H4 (cell line): ENCODE measurements at regions not wholly inside any gene's neighbourhood (a gene's known extent, or its start where the extent isn't known, plus 50 kb on each side); places are given as distances from the start of the nearest gene placed in this dataset.

Experiments used
- DNase-seq: peaks from one replicate; pipeline ENCODE4 v3.0.0-alpha.2; 2015; ENCODE audit warnings: low spot score

DNA sequence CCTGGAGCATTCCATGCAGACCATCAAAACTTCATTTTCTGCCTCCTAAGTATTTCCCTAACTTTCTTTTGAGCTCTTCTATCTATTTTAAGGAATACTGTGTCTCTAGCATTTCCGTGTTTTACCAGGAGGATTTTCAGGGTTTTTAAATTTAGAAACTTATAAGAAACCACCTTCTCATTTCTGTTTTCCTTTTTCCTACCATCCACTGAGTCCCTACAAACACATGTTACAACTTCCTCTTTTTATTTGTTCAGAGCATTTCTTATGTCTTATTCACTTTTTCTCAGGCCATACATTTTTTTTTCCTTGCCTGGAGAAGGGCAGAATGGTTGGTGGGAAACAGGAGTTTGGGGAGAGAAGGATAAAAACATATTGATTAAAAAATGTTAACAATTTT lies 130.0 kb upstream of the BMP5 start:
- no peak for DNase-seq

DNA sequence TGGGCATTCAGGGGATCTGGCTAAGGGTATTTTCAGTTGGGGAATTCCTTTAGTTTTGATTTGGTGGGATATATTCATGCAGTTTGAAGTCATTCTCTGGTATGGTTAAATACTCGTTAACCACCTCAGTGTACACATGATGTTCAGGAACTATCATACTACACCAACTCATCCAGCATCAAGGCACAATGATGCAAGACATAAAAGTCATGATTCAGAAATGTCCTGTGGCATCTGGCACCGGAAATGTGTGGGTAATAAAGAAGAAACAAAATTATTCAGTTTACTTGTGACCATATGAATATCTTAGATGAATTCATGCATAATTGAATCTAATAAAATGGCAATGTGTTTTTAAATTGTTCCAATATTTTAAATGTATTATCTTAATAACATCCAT lies 129.0 kb upstream of the BMP5 start:
- DNase-seq, result peak; percentile 9

DNA sequence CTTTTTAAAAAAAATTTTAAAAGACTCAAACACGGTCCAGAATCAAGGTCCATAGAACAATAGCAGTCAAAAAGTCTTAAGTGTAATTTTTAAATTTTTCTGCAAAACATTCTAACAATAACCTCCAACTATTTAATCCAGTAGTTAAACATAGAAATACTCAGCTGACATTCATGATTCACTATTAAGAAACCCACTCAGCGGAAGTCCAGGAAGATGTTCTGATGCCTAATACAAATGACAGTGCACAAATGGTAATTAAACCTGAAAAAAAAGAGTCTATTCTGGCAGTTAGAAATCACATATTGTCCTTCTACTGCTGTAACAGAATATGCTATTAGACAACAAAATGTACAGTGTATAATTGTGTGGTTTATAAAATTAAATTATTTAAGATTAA lies 128.2 kb upstream of the BMP5 start:
- no peak for DNase-seq

DNA sequence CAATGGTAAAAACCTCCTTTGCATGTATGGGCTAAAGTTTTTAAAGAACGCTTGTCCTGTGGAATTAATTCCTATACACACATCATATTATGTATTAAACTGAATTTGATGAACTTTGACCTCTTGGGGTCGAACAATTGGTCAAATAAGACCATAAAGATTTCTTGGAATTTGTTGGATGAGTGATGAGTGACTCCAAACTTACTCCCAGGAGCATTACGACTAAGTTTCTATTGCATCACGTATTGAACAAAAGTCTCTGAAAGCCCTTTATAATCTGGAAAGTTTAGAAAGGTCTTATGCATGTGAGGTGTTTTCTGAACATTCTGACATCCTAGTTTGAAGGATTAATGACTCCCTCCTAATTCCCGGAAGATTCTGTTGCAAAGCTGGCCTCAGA lies 126.9 kb upstream of the BMP5 start:
- no peak for DNase-seq

DNA sequence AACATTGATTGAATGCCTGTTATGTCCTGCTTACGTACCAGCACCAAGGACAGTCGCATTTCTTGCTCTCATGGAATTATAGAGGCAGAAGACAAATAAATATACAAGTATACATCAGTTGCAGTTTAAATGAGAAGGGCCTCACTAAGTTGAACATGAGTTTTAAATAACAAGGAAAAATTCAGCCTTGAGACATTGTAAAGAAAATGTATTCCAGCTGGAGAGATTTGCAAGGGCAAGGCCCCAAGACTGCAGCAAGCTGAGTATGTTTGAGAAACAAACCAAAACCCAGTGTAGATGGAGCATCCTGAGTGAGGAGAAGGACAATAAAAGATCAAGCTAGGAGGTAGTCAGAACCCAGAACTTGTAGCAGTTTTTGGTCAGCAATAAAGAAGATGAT lies 123.2 kb upstream of the BMP5 start:
- no peak for DNase-seq

DNA sequence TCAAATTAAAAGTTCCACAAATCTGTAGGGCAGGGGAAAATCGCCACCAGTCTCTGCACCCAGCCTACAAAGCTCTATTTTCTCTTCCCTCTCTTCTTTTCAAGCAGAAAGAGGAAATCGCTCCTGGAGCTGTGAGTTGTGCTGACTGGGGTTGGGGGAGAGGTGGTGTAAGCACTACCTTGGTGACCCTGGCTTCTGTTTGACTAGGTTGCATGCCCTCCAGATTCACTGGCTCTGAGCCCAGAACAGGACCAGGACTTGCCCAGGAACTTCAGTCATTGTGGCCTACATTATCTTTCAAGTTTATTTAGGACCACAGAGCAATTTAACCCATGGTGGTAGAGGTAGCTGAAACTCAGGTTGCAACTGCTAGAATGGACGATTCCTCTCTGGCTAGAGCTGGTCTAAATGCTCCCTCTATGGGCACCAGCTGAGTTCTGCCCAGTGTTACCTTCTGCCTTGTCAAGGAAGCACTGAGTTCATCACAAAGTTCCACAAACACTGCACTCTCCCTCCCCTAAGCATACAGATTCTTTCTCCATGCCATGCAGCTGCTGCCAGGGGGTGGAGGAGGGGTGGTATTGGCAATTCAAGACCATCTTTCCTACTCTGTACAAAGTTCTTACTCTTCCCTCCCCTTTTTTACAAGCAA lies 122.0 kb upstream of the BMP5 start:
- peak; percentile 19 for DNase-seq

DNA sequence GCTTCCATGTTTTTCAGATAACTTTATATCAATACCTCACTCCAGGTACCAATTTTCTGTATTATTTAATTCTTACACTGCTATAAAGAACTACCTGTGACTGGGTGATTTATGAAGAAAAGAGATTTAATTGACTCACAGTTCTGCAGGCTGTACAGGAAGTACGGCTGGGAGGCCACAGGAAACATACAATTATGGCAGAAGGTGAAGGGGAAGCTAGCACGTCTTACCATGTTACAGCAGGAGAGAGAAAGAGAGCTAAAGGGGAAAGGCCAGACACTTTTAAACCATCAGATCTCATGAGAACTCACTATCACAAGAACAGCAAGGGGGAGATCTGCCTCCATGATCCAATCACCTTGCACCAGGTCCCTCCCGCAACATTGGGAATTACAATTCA lies 119.1 kb upstream of the BMP5 start:
- DNase-seq, result no peak

DNA sequence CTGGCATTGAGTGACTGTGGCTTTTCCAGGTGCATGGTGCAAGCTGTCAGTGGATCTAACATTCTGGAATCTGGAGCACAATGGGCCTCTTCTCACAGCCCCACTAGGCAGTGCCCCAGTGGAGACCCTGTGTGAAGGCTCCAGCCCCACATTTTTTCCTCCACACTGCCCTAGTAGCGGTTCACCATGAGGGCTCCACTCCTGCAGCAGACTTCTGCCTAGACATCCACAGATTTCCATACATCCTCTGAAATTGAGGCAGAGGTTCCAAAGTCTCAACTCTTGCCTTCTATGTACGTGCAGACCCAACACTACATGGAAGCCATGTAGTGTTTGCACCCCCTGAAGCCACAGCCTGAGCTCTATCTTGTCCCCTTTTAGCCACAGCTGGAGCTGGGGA lies 118.0 kb upstream of the BMP5 start:
- DNase-seq, result no peak

DNA sequence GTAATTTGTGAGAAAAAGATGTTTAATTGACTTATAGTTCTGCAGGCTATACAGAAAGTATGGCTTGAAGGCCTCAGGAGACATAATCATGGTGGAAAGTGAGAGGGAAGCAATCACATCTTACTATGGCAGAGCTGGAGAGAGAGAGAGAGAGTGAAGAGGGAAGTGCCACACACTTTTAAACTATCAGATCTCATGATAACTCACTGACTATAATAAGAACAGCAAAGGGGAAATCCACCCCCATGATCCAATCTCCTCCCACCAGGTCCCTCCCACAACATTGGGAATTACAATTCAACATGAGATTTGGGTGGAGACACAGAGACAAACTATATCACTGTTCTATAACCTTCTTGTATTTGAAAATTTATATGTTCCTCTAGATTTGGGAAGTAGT lies 117.2 kb upstream of the BMP5 start:
- no peak for DNase-seq

DNA sequence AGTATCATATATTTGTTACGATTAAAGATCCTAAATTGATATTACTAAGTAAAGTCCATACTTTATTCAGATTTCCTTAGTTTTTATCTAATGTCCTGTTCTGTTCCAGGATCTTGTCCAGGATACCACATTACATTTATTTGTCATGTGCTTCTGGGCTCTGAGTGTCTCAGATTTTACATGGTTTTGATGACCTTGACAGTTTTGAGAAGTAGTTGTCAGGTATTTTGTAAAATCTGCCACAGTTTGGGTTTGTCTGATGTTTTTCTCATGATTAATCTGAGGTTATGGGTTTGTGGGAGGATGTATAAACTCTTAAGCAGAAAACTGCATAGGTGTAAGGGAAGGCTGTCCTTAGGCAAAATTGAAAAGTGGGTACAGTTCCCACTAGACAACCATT lies 109.9 kb upstream of the BMP5 start:
- DNase-seq, result no peak

DNA sequence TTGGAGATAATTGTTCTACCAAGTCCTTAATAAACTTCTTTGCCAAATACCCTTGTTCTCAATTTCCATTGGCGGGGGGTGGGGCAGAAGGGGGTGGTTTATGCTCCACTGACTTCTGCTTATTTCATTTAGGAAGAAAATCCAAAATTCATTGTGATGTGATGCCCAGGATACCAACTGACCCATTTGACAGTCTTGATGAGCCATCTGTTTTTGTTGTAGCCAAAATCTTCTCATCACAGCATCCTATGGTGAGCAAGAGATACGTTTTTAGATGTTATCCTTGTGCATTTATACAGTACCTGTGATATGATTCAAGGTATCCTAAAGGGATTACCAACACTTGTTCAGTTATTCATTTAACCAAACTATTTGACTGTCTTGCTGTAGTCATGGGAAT lies 108.5 kb upstream of the BMP5 start:
- DNase-seq, result no peak

DNA sequence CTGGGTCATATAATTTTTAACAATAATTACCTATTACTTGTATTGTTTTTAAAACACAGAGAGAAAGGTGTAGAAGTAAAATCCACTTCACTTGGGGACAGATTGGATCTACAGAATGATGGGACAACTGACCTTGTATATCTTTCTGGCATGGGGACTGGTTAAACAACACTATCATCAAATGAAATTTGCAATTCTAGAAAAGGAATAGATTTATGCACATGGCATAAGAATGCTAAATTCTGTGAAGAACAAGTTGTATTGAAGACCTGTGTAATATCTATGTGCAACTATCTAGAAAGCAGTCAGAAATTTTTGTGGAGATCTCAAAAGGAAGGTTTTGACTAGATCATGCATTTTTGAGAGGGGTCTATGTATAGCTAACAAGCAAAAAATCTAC lies 106.3 kb upstream of the BMP5 start:
- no peak for DNase-seq

DNA sequence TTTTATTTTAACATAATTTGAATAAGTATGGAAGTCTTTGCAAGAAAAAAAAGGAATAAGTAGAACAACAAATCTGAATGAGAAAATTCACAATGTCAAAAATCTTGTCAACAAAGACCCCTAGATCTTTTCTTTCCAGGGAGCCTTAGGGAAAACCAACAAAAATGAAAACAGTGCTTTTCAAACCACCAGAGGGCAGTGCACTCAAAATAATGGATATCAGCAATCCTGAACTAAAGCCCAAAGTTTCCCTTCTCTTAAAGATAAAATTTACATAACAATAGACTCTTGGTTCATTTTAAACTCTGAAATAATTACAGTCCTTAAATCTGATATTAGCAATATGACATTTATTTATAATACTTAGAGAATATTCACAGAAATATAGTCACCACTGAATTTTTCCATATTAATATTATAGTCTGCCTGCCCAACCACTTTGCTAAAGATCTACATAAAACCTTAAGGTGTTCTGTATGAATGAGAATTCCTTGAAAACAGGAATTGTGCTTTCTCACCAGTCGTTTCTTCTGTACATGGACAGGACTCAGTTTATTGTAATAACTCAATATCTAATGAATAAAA lies 105.3 kb upstream of the BMP5 start:
- peak; percentile 37 for DNase-seq

DNA sequence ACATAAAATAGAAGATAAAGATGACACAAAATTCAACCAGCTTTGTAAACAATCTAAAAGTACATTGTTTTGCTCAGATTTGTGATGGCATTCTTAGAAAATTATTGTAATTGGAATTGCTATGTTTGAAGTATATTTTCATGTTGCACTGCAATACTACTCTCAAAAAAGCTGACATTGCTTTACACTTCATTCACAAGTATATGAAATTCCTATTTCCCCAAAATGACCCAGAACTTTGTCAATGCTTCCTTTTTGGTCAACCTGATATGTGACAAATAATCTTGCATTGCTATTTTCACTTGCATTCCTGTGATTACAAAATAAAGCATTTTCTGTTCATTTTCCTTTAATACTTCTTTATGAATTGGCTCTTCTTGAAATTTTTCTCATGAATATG lies 104.1 kb upstream of the BMP5 start:
- no peak for DNase-seq

DNA sequence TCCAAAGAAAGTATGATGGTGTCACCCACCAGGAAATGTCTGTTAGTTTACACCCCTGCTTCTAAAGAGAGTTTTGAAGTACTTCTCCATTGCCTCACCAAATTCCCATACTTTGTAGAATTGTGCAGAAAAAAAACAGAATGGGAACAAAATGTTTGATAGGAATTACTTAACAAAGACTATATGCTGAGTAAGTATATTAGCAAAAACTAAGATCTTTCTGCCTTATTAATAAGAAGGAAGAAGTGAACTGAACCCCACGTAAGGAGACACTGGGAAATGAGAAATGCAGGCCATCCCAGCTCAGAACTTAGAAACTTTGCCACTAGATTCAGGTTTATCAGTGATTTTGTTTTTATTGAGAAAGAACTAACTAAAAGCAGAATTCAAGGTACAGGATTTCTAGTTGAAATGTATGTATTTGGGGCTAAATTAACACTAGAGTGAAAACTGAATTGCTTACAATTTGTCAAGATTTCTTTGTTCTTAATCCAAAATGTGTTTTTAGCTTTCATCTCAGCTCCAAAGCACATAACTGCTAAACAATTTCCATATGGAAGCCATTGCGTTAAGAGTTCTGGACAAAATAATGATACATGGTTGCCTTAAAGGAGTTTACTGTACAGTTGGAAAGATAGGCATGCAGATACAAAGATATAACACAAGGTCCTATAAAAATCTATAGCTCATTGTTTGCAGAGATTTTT lies 102.7 kb upstream of the BMP5 start:
- DNase-seq, result no peak

DNA sequence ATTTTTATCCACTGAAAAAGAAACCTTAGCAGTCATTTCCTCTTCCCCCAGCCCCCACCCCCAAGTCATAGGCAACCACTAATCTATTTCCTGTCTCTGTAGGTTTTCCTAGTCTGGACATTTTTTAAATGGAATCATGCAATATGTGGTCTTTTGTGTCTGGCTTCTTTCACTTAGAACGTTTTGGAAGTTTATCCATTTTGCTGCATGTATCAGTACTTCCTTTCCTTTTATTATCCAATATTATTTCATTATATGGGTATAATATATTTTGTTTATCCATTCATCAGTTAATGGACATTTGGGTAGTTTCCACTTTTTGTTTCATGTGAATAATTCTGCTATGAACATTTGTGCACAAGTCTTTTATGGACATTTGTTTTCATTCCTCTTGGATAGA lies 99.3 kb upstream of the BMP5 start:
- no peak for DNase-seq

DNA sequence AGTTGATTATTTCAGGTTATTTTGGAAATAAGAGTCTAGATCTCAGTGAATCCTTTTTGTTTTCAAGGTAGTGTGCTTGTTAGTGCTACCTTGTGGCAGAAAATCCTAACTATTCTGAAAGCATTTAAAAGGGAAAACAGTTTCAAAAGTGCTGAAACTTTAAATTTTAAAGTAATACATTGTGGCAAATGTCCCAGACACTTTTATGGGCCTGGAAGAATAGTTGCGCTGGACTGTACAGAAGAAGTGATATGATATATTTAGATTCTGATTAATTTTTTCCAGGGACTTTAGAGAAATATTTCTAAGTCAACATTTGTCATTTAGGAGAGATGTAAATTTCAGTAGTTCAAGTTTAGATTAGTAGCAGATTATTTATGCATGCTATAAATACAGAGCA lies 96.7 kb upstream of the BMP5 start:
- DNase-seq, result no peak

DNA sequence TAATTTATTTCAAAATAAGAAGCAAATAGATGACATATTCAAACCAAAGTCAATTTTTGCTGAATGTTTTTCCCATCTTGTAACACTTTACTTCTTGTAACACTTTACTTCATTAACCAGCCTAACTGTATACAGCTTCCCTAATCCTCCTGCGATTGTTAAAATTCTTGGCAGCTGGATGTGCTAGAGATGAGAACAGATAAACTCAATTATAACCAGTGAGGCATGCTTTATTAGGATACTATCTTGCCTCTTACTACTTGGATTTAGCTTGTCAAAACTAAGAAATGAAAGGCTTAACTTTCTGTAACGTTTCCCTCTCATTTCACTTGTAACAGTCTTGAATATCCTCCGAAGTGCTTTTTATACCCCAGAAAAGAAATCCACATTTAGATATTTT lies 94.1 kb upstream of the BMP5 start:
- no peak for DNase-seq

DNA sequence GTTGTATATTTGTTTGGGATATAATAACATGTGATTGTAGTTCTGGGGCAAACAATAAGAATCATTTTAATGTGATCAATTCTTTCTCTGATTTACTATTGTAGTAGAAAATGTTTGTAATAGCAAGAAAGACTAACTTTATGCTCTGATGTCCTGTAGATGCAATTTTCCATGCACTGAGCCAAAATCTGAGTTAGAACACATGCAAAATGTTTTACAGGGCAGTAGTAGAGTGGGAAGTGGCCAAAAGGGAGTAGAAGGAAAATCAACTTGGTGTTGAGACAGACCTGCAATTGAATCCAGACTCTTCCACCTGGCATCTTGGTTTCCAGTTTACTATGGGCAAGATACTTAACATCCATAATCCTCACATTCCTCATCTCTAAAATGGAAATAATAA lies 93.5 kb upstream of the BMP5 start:
- DNase-seq, result no peak

DNA sequence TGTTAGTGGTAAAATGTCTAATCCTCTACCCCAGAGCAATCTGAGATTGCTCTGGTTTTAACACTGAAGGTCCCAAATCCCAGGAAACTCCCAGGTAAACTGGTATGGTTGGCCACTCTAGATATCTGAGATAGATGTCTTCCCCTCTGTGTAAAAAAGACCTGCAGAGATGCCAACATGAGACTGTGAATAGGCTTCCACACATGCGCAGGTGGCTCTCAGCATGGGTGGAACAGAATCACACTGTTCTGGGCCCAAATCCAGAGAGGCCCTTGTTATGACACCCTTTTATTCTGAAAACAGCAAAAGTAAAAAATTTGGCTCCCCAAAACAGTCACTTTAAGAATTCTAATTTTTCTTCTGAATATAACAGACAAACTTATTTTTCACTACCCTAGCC lies 88.7 kb upstream of the BMP5 start:
- no peak for DNase-seq

DNA sequence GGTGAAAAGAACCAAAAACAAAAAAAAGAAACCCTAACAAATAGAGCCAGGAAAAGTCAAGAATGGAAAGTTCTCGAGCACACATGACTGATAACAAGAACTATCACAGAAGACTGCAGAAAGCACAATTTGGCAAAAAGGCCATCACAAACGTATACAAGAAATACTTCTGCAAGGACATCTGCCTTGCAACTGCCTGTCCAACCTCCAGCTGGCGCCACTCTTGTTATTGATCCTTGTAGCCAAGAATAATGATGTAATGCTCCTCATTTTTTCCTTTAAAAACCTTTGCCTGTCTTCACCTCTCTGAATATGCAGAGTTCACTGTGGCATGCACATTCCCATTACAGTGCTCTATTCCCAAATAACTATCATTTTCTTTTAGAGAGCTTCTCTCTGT lies 87.9 kb upstream of the BMP5 start:
- no peak for DNase-seq

DNA sequence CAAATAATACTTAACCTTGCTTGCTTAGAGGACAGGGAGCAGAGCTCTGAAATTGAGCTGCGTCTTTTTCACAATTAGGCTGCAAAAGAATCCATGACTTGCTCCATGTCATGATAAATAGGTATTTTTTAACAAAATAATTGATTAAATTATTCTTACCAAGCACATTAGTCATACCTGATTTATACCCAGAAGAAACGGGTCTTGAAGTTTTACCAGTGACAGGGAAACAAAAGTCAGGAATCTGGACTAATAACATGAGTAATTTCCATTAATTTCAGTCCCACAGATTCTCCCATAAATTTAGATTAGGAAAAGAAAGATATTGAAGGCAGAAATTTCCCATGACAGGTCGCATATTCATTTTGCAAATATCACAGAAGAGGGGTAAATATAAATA lies 85.0 kb upstream of the BMP5 start:
- DNase-seq, result no peak

DNA sequence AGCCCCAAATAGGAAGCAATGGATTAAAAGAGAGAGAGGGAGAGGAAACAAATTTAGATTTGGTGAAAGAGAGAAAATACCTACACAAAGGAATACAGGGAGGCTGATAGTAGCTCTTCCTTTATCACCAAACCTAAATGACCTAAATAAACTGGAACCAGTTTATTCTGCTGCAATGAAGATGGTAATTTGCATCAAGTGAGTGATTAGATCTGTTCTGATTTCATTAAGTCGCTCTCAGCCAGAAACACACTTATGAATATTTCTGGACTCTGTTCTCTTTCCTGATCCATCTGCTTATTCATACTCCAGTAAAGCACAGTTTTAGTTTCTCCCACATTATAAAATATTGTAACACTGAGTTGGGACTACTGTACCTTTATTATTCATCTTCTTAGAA lies 83.4 kb upstream of the BMP5 start:
- DNase-seq, result no peak

DNA sequence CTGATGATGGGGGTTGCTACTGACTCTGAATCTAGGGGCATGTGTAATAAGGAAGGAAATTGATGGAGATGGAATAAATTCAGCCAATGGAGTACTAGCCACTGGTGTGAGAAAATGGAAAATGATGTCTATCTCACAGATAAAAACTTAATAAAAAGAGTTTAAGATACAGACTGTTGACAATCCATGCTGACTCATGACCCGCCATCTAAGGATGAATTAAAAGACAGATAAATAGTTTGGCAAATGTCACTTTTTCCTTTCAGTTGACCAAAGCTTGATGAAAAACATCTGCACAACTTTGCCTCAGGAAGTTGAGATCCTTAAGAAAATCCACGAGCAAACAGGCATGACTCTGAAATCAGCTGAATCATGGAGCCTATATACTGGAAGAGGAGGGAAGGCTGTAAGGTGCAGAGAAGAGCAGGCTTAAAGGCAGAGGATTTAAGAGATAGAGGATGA lies 82.6 kb upstream of the BMP5 start:
- DNase-seq, result no peak
